HUDEP-2 (cell line): ENCODE measurements at regions not wholly inside any gene's neighbourhood (a gene's known extent, or its start where the extent isn't known, plus 50 kb on each side); places are given as distances from the start of the nearest gene placed in this dataset.
"Not testable (repeated sequence)": the region's sequence is repeated elsewhere in the genome, so short reads cannot be mapped to it uniquely, and the experiment has no call there.

ENCODE experiments used
- DNase-seq, 76 experiments: peaks; one replicate each; lab custom pipeline; 2025; ENCODE audit not compliant: unreplicated experiment in 76 of 76; lab: John Stamatoyannopoulos, UW

- DNase-seq: no peak
Observed at GRCh38 chr9:106038266-106039001, 344.1 kb downstream of the TMEM38B start.

DNA sequence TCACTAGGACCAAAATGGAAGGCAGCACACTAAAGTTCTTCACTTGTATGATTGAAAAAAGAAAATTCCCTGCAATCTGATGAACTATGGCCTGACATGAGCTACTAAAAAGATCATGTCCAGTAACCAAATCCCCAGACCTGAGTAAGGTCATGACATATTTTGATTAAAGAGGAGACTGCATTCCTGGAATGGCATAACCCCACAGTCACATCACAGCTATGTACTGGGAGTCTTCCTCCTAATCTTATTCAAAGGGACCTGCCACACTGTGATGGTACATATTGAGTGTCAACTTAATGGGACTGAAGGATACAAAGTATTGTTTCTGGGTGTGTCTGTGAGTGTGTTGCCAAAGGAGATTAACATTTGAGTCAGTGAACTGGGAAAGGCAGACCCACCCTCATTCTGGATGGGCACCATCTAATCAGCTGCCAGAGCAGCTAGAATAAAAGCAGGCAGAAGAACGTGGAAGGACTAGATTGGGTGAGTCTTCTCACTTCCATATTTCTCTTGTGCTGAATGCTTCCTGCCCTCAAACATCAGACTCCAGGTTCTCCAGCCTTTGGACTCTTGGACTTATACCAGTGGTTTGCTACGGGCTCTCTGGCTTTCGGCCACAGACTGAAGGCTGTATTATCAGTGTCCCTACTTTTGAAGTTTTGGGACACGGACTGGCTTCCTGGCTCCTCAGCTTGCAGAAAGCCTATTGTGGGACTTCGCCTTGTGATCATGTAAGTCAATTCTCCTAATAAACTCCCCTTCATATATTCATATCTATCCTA, 345.0 kb downstream of the TMEM38B start:
- DNase-seq: no peak

DNA sequence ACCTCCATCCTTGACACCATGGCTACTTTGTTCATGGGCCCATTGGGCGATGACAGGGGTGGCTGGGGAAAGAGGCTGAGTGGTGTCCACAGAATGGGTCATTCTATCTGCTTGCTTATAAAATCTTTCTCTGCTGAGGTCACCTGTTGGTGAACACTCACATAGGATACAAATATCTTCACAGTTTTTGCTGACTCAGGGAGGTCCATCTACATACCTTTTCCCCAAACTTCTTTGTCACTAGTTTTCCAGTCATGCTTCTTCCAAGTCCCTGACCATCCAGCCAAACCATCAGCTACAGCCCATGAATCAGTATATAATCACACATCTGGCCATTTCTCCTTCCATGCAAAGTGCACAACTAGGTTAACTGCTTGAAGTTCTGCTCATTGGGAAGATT, 347.6 kb downstream of the TMEM38B start:
- not testable (repeated sequence) for DNase-seq

GRCh38 chr9:106051545-106051944, 357.2 kb downstream of the TMEM38B start:
- DNase-seq: no peak

- no peak for DNase-seq
Observed at GRCh38 chr9:106052166-106052565, 357.8 kb downstream of the TMEM38B start.

DNA sequence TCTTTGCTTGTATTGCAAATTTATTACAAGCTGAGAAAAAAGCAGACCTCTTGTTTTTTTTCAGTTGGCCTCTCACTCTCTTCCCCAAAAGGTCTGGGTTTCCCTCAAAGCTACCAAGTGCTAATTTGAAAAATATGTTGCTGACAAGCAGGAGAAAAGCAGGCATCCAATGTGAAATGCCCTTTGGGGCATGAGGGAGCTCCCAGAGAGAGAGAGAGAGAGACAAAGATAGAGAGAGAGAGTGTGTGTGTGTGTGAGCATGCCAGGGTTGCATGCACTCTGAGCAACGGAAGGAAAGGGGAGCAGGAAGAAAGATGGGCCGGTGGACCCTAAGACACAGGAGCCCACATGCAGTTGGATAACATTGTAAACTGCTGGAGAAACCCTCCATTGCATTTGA, 358.4 kb downstream of the TMEM38B start:
- DNase-seq: no peak

DNA sequence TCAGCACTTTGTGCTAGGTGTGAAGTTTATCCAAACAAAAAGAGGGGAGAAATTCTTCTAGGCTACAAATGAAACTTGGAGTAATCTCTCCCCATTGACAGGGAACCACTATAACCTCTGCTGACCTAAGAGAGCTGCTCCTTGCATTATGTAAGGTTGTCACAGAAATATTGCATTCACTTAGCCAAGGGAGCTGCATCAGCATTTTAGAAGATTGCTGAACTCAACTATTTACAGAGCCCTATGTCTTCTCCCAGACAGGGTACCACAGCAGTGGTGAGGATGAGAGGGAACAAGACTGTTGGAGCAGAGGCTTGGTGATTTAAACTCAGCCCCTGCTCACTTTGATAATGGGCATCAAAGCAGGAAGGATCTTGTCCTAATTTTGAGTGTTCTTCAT, 362.0 kb downstream of the TMEM38B start:
- DNase-seq: no peak

GRCh38 chr9:106058460-106058859, 364.1 kb downstream of the TMEM38B start:
- no peak for DNase-seq

GRCh38 chr9:106059886-106060285, 365.5 kb downstream of the TMEM38B start:
- no peak for DNase-seq

DNA sequence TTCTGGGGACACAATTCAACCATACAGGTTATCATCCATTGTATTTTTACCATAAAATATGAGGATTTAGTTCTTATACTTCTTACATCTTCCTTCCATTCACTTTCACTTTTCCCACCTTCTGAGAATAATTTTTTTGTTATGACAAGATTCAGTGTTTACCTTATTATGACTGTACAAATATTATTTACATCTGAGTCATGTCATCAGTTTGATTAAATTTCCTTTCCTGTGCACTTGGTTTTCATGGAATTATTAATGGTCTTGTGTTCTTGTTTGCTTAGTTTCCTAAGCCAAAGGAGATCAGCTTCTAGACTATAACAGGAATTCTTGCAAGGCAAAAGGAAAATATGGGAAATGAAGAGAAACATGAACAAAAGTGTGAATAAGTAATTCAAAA, 366.5 kb downstream of the TMEM38B start:
- no peak for DNase-seq

GRCh38 chr9:106062250-106062649, 367.9 kb downstream of the TMEM38B start:
- DNase-seq: no peak

GRCh38 chr9:106065136-106065535, 370.8 kb downstream of the TMEM38B start:
- no peak for DNase-seq

GRCh38 chr9:106065579-106066214, 371.4 kb downstream of the TMEM38B start:
- DNase-seq: no peak

- no peak for DNase-seq
Observed at GRCh38 chr9:106066940-106067524, 372.7 kb downstream of the TMEM38B start.

DNA sequence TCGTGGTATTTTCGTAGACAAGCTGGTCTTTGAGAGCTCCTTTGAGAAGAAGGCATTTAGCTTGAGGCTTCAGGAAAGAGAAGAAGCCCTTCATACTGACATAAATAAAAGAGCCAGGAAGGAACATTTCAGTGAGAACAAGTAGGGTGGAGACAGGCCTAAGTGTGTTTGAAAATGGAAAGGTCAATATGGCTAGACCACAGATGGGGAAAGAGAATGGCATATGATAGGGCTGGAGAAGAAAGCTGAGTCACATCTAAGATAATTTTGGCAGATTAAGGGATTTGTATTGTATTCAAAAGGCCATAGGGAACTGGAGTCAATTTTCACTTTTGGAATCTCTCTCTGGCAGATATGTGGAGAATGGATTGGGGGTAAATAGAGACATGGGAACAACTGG, 374.9 kb downstream of the TMEM38B start:
- no peak for DNase-seq

GRCh38 chr9:106072421-106072820, 378.1 kb downstream of the TMEM38B start:
- no peak for DNase-seq

GRCh38 chr9:106074006-106074405, 379.7 kb downstream of the TMEM38B start:
- no peak for DNase-seq

GRCh38 chr9:106075236-106075959, 381.1 kb downstream of the TMEM38B start:
- no peak for DNase-seq

DNA sequence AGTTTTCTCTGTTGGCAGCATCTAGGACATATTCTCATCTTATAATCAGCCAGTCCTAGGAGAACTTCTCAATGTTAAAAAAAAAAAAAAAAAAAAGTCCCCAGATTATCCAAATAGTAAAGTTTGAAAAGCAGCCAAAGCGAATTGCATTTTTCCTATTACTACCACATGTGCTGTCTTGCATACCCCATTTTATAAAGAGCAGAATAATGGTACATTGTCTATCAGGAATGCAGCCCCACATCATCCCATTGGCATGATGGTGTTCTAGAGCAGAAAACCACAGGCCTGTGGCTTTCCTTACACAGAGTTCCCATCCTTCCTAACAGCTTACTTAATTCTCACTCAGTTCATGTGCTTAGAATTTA, 381.6 kb downstream of the TMEM38B start:
- no peak for DNase-seq

DNA sequence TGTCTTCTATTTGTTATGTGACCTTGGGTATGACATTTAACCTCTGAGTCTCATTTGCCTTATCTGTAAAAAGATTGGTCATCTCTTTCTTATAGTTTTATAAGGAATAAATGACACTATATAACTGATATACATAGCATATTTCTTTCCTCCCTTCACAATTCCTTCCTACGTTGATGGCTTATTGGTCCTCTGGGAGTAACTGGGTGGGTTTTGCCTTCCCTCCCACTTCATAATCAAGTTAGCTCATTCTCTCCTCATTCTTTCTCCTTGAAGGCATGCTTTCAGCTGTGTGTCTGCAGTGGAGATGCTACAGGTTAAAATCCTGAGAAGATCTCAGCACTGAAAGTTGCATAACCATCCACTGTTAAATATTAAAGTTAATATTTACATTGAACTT, 382.4 kb downstream of the TMEM38B start:
- no peak for DNase-seq

DNA sequence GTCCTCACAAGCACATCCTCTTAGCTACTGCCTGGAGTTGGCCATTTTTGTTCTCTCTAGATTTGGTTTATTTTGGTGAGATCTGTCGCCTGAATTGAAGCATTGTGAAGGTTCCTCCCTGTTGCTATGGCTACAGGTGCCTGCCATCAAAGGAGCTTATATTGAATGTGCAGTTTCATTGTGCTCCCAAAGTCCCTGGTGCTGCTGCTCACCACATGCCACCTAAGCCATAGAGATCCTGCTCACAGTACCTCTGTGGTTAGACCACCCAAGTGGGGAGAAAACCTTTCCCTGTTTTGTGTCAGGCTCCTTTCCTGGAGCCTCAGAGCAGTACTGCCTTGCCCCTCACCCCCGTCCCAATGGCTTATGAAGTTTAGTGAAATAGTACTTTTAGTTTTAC, 383.4 kb downstream of the TMEM38B start:
- DNase-seq: no peak
